Fibroblast of lung (primary cell): ENCODE measurements at regions not wholly inside any gene's neighbourhood (a gene's known extent, or its start where the extent isn't known, plus 50 kb on each side); places are given as distances from the start of the nearest gene placed in this dataset.

ENCODE experiments used
- DNase-seq, 2 donors: peaks; one replicate each; pipeline versions ENCODE4 v3.0.0 to v3.0.0-alpha.2; 2010; ENCODE audit warnings: low read depth in 2 of 2
- H2AFZ ChIP-seq: 2 replicates; pipeline ENCODE4 v1.5.1; 2012; ENCODE audit warnings: low read length, control low read depth, inconsistent platforms
- H3K27ac ChIP-seq: 2 replicates; pipeline ENCODE4 v1.5.1; 2011; ENCODE audit warnings: low read length, control low read depth; ENCODE audit not compliant: insufficient read depth
- H3K27me3 ChIP-seq: 2 replicates; pipeline ENCODE4 v1.5.1; 2011; ENCODE audit warnings: mild to moderate bottlenecking, low read length; ENCODE audit not compliant: control insufficient read depth, insufficient read depth
- H3K36me3 ChIP-seq: 2 replicates; pipeline ENCODE4 v1.5.1; 2011; ENCODE audit warnings: low read length; ENCODE audit not compliant: control insufficient read depth, insufficient read depth
- H3K4me1 ChIP-seq: 2 replicates; pipeline ENCODE4 v1.5.1; 2011; ENCODE audit warnings: low read length; ENCODE audit not compliant: control insufficient read depth, insufficient read depth; ENCODE audit errors: extremely low read depth
- H3K4me2 ChIP-seq: 2 replicates; pipeline ENCODE4 v1.5.1; 2011; ENCODE audit warnings: low read length, control low read depth; ENCODE audit not compliant: insufficient read depth; ENCODE audit errors: extremely low read depth
- H3K4me3 ChIP-seq, 4 experiments: fragments of 200-600 bp in 1 of 4; sonication (generic) in 1 of 4; replicated peaks in 1 of 4; 2 replicates each; pipeline ENCODE4 v1.5.1; 2011 to 2016; ENCODE audit warnings: low read length in 4 of 4, low read depth in 3 of 4, mild to moderate bottlenecking in 3 of 4, control low read depth in 2 of 4, inconsistent platforms in 1 of 4, mixed read lengths in 1 of 4; ENCODE audit not compliant: insufficient read depth in 1 of 4; ENCODE audit errors: control extremely low read depth in 1 of 4
- H3K79me2 ChIP-seq: 2 replicates; pipeline ENCODE4 v1.5.1; 2012; ENCODE audit warnings: mild to moderate bottlenecking, low read length, inconsistent platforms; ENCODE audit not compliant: control insufficient read depth, insufficient read depth
- H3K9ac ChIP-seq: 2 replicates; pipeline ENCODE4 v1.5.1; 2011; ENCODE audit warnings: mild to moderate bottlenecking, low read length, control low read depth; ENCODE audit not compliant: insufficient read depth
- H3K9me3 ChIP-seq: 2 replicates; pipeline ENCODE4 v1.5.1; 2012; ENCODE audit warnings: low read depth, low read length; ENCODE audit not compliant: control insufficient read depth, insufficient read depth
- H4K20me1 ChIP-seq: 2 replicates; pipeline ENCODE4 v1.5.1; 2011; ENCODE audit warnings: low read length; ENCODE audit not compliant: control insufficient read depth, insufficient read depth; ENCODE audit errors: extremely low read depth
- EZH2 ChIP-seq: IDR thresholded peaks from 2 replicates; pipeline ENCODE4 v1.5.1; 2012; ENCODE audit warnings: low read length, control low read depth, mild to moderate bottlenecking; ENCODE audit errors: missing control alignments
- TF ChIP-seq, protein P1 (sequence below), 2 donors: IDR thresholded peaks in 1 of 2; conservative IDR thresholded peaks in 1 of 2; 1 replicate in 1 of 2; 2 replicates in 1 of 2; pipeline ENCODE4 v1.5.1; 2011 to 2012; ENCODE audit warnings: low read length in 2 of 2, control low read depth in 1 of 2, inconsistent platforms in 1 of 2, low read depth in 1 of 2, mild to moderate bottlenecking in 1 of 2

DNA sequence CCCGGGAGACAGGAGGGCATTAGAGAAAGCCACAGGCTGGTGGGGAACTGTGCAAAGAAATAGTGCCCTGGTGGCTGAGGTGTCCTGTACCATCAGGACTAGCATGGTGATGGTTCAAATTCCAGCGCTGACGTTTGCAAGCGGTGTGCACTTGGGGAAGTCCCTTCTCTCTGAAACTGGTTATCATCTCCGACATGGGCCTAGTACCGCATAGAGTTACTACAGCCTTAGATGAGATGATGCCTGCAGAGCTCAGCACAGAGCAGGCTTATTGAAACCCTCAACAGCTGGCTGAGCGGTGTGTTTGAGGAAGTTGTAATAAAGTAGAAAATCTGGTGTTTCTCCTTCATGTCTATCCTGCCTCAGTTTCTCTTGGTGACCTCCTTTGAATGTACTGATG lies 136.7 kb upstream of the WSCD1 start:
- TF ChIP-seq EZH2, result no peak
- TF ChIP-seq, protein P1, sequence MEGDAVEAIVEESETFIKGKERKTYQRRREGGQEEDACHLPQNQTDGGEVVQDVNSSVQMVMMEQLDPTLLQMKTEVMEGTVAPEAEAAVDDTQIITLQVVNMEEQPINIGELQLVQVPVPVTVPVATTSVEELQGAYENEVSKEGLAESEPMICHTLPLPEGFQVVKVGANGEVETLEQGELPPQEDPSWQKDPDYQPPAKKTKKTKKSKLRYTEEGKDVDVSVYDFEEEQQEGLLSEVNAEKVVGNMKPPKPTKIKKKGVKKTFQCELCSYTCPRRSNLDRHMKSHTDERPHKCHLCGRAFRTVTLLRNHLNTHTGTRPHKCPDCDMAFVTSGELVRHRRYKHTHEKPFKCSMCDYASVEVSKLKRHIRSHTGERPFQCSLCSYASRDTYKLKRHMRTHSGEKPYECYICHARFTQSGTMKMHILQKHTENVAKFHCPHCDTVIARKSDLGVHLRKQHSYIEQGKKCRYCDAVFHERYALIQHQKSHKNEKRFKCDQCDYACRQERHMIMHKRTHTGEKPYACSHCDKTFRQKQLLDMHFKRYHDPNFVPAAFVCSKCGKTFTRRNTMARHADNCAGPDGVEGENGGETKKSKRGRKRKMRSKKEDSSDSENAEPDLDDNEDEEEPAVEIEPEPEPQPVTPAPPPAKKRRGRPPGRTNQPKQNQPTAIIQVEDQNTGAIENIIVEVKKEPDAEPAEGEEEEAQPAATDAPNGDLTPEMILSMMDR (conservative IDR thresholded peaks at IDR 0.05 in 1 of 2, IDR thresholded peaks at IDR 0.05 in 1 of 2; ENCODE audit: low read depth in 1 of 2, low read length in 2 of 2), result no peak
- H3K9ac ChIP-seq, result no peak overlapping the region
- no peak overlapping the region for H3K4me3 ChIP-seq
- no peaks in the 10 kb centered on the region for H3K4me1 ChIP-seq
- H3K9me3 ChIP-seq, result no peaks in the 10 kb centered on the region
- DNase-seq, result no peak
- H3K79me2 ChIP-seq, result no peaks in the 10 kb centered on the region
- no peak overlapping the region for H3K4me2 ChIP-seq
- no peak overlapping the region for H2AFZ ChIP-seq
- H3K27me3 ChIP-seq, result no peaks in the 10 kb centered on the region
- no peaks in the 10 kb centered on the region for H4K20me1 ChIP-seq
- no peak overlapping the region for H3K27ac ChIP-seq
- H3K36me3 ChIP-seq, result no peaks in the 10 kb centered on the region

GRCh38 chr17:5941258-5941657 lies 128.9 kb upstream of the WSCD1 start:
- no peak overlapping the region for H2AFZ ChIP-seq
- TF ChIP-seq EZH2, result no peak
- TF ChIP-seq, protein P1 (conservative IDR thresholded peaks at IDR 0.05 in 1 of 2, IDR thresholded peaks at IDR 0.05 in 1 of 2; ENCODE audit: low read depth in 1 of 2, low read length in 2 of 2), result no peak
- no peaks in the 10 kb centered on the region for H3K27me3 ChIP-seq
- no peak overlapping the region for H3K9ac ChIP-seq
- H3K36me3 ChIP-seq, result no peaks in the 10 kb centered on the region
- H3K4me3 ChIP-seq, result no peak overlapping the region
- H3K79me2 ChIP-seq, result no peaks in the 10 kb centered on the region
- H3K4me2 ChIP-seq, result no peak overlapping the region
- DNase-seq, result no peak
- H3K9me3 ChIP-seq, result no peaks in the 10 kb centered on the region
- no peaks in the 10 kb centered on the region for H4K20me1 ChIP-seq
- no peaks in the 10 kb centered on the region for H3K4me1 ChIP-seq
- H3K27ac ChIP-seq, result no peak overlapping the region

DNA sequence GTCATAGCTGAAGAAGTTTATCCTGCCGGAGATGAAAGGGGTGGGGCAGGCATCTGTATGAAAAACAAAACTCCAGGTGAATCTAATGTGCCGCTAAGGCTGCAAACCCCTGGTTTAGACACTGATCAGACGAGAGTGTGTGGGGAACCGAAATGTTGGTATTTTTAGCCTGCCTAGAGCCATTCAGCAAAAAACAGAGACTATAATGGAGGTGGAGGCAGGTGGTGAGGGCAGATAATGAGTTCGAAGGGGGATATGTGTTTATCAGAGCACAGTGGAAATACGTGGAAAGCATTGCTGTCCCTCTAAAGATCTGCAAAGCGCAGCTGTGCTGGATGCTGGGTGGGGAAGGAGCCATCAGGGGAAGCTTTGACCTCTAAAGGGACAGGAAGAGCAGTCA lies 127.5 kb upstream of the WSCD1 start:
- Histone ChIP-seq H4K20me1 (no peaks in the 10 kb centered on the region), H3K27me3 (no peaks in the 10 kb centered on the region), H3K79me2 (no peaks in the 10 kb centered on the region), H3K4me1 (no peaks in the 10 kb centered on the region), H3K4me2 (no peak overlapping the region), H3K4me3 (no peak overlapping the region), H2AFZ (no peak overlapping the region), H3K27ac (no peak overlapping the region), H3K9me3 (no peaks in the 10 kb centered on the region), H3K36me3 (no peaks in the 10 kb centered on the region), H3K9ac (no peak overlapping the region)
- DNase-seq, result no peak
- TF ChIP-seq, protein P1 (conservative IDR thresholded peaks at IDR 0.05 in 1 of 2, IDR thresholded peaks at IDR 0.05 in 1 of 2; ENCODE audit: low read depth in 1 of 2, low read length in 2 of 2), result no peak
- TF ChIP-seq EZH2, result no peak
